Retinal pigment epithelial cell (primary cell): ENCODE measurements at regions not wholly inside any gene's neighbourhood (a gene's known extent, or its start where the extent isn't known, plus 50 kb on each side); places are given as distances from the start of the nearest gene placed in this dataset.
A peak's percentile ranks its signal among the peaks of the same experiment; 100 is the strongest.

Experiments
- DNase-seq: peaks from one replicate; pipeline ENCODE4 v3.0.0-alpha.2; 2010; ENCODE audit warnings: low read depth
- H3K4me3 ChIP-seq: 2 replicates; pipeline ENCODE4 v1.5.1; 2011; ENCODE audit warnings: mild to moderate bottlenecking, low read length, control low read depth, moderate library complexity
- TF ChIP-seq, protein P1 (sequence below): conservative IDR thresholded peaks from 2 replicates; pipeline ENCODE4 v1.5.1; 2011; ENCODE audit warnings: low read depth, low read length, control low read depth, inconsistent platforms

DNA sequence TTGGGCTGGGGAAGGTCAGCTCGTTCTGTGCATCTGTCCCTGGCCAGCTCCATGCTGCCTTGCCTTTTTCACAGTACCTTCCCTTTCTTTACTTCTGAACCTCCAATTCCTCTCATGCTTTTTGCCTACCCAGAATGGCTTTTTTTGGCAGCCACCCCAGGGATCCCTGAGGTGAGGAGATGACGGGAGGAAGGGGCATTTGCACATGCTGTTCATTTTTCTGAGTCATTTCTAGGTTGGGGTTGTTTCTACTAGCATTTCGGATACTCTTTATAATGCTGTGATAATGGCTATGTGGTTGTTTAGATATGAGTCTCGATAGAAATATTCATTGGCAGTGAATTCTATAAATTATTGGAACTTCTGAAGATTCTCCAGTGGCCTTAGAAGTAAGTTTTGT, 415.1 kb upstream of the FZD8 start:
- TF ChIP-seq, protein P1, sequence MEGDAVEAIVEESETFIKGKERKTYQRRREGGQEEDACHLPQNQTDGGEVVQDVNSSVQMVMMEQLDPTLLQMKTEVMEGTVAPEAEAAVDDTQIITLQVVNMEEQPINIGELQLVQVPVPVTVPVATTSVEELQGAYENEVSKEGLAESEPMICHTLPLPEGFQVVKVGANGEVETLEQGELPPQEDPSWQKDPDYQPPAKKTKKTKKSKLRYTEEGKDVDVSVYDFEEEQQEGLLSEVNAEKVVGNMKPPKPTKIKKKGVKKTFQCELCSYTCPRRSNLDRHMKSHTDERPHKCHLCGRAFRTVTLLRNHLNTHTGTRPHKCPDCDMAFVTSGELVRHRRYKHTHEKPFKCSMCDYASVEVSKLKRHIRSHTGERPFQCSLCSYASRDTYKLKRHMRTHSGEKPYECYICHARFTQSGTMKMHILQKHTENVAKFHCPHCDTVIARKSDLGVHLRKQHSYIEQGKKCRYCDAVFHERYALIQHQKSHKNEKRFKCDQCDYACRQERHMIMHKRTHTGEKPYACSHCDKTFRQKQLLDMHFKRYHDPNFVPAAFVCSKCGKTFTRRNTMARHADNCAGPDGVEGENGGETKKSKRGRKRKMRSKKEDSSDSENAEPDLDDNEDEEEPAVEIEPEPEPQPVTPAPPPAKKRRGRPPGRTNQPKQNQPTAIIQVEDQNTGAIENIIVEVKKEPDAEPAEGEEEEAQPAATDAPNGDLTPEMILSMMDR = no peak
- DNase-seq = no peak
- H3K4me3 ChIP-seq = no peak overlapping the region

DNA sequence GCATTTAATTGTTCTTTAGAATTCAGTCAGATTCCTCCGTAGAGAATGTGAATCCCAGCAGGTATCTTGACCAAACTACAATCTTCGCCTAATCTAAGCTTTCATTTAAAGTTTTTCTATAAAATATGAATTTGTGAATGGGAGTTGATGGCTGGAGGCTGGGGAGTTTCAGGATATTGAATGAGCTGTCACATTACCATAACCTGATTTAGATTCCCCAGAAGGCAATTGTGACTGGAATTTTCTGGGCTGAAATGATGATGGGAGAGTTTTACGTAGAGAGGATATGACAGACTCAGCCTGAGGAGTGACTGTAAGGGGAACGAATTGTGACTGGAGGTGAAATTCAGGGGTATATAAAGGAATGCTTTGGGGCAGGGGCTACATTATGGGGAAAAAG, 411.7 kb upstream of the FZD8 start:
- no peak overlapping the region for H3K4me3 ChIP-seq
- TF ChIP-seq, protein P1 = no peak
- DNase-seq = no peak

DNA sequence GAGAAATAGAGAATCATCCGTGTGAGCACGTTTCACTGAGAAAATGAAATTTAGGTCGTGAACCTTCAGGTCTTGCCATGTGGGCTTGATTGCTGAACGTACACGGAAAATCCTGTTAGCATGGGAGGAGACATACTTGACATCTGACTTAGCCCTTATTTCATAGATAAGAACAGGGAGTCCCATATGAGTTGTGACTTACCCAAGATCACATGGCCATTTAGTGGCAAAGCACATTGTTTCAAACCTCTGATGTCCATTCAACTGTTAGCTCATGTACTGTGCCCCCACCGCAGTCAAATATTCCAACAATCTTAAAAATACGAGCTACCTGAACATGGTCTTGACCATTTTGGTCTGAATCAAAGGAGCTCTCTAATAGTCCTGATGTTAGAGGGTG, 411.2 kb upstream of the FZD8 start:
- TF ChIP-seq, protein P1 = no peak
- H3K4me3 ChIP-seq = no peak overlapping the region
- no peak for DNase-seq

DNA sequence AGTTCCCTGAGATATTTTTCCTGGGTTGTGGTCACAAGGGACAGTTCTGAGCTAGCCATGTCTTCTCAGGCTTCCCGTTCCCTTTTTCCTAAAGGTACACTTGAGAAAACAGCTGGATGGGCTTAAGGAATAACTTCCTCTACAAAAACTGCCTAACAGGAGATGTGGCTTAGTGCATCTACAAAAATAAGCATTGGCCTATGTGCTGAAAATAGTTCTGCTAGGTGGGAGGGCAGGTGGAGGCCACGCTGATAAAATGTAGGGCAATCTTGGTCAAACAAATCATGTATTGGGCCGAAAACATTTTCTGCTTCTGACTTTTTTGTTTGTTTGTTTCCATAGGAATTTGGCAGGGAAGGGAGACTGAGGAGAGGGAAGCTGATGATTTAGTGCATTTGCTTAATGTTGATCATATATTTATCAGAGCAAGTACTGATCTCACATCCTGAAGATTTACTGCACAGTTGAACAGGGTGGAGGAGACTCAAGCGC, 409.4 kb upstream of the FZD8 start:
- no peak for DNase-seq
- TF ChIP-seq, protein P1 = no peak
- no peak overlapping the region for H3K4me3 ChIP-seq

DNA sequence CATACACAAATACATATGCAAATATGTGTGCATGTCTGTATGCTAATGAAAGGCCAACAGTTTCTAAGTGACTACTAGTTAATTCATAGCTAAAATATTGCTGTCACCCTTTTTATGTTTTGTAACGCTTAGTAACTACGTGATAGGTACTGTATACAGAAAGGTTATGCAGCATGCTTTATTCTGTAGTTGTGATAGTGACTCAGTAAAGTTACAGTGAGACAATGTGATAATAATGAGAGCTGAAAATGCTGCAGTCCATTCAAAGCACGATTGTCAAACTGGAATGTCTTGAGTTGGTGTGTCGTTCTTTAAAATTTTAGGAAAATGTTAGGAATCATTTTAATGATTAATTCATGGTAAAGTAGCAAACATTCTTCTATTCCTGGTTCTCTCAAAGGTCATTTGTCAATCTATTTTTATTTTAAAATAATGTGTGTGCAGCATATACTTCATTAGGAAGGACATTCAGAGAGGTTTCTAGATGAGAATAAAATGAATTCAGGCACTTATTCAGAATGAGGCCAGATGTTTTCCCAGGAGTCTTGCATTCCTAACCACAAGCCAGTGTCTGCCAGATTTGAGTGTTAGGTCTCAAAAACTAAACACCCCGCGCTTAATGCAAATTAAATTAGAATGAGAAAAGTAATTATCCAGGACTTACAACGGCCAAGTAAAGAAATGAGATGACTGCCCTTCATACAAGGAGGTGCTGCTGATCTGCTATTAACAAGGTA, 408.8 kb upstream of the FZD8 start:
- DNase-seq = no peak
- TF ChIP-seq, protein P1 = no peak
- no peak overlapping the region for H3K4me3 ChIP-seq

DNA sequence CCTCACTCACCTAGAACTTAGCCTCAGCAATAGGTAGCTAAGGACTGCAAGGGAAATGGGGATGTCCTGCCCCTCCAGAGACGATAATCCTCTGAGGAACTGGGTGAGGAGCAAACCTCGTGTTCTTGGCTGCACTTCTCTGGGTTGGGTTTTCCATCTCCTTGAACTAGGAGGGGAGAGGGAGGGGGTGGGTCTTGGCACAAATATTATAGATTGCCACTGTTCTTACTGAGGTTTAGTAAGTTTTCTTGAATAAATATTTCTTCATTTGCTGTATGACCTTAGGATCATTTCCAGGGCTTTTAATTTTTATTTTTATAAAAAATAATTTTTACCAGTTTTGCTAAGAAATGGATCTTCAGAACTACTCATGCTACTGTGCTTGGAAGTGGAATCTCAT, 406.7 kb upstream of the FZD8 start:
- TF ChIP-seq, protein P1 = no peak
- DNase-seq = no peak
- H3K4me3 ChIP-seq = no peak overlapping the region

DNA sequence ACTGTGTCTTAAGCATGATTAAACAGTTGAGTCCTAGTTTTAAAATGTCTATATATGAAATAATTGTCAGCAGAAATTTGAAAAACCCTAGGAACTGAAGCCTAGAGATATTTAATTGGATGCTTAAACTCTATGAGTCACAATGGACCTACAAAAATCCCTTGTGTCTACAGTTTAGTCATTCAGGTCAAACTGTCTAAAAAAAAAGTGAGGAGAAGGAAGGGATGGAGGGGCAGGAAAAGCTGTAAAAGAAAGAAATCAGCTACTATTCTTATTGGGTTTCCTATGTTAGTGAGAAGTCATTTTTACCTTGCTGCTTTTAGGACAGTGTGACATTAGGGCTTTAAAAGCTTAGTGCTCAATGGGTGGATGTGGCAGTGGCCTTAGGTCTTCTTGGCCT, 406.1 kb upstream of the FZD8 start:
- DNase-seq = peak; percentile 9
- no peak overlapping the region for H3K4me3 ChIP-seq
- TF ChIP-seq, protein P1 = no peak
